AG08395 (cell line): ENCODE measurements at regions not wholly inside any gene's neighbourhood (a gene's known extent, or its start where the extent isn't known, plus 50 kb on each side); places are given as distances from the start of the nearest gene placed in this dataset.
"Not testable (repeated sequence)": the region's sequence is repeated elsewhere in the genome, so short reads cannot be mapped to it uniquely, and the experiment has no call there.

Experiments
- DNase-seq: peaks from one replicate; pipeline ENCODE4 v3.0.0; 2012; ENCODE audit warnings: mixed read lengths, low spot score

DNA sequence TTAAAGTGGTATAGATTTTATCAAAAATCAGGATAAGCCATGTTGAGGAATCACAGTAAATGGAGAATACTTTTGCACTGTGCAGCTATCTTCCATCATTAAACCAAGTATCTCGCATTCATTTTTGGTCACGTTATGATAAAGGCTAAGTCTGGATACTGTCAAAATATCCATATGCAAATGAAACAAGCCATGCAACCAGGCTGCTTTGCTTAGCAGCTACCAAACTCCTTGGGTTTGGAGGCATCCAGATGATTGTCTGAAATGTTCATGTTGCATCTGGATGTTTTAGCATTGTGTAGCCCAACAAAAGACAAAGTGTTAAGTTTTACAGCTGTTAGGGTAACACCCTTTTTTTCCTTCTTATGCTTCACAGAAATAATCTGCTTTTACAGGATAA is 322.9 kb upstream of the MDFIC2 start:
- DNase-seq, result no peak

DNA sequence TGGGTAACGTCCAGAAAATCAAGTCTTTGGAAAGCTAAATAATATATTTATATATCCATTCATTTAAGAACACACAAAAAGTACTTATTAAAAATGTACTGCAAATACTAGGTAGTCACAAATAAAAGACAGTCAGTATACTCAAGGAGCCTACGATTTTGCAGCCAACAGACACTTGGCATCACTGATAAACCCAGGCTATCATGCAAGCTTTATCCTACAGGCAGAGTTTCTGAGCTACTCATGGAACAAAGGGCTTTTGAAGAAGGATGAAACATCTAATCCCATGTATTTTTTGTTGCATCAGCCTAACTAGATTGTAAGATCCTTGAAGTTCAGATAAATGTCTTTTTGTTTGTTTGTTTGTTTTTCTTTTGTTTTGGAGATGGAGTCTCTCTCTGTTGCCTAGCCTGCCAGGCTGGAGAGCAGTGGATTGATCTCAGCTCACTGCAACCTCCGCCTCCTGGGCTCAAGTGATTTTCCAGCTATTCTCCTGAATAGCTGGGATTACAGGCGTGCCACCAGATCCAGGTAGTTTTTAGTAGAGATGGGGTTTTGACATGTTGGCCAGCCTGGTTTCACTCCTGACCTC is 319.4 kb upstream of the MDFIC2 start:
- no peak for DNase-seq

DNA sequence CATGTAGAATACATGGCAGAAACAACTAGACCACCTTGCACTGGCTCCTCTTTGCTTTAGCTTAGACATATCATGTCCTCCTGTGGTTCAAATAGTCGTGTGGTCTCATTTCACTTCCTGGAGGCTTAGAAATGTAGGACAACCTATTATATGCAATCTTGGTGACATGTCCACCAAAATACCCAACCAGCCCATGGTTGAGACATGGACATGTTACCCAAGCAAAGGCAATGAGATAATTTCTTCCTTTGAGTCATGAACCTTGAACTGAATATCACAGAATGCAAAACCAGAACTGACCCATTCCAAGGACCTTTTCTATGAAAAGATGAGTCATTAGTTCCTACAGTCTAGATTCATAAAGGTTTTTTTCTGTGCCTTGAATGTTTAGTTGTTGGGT is 309.0 kb upstream of the MDFIC2 start:
- DNase-seq, result no peak

DNA sequence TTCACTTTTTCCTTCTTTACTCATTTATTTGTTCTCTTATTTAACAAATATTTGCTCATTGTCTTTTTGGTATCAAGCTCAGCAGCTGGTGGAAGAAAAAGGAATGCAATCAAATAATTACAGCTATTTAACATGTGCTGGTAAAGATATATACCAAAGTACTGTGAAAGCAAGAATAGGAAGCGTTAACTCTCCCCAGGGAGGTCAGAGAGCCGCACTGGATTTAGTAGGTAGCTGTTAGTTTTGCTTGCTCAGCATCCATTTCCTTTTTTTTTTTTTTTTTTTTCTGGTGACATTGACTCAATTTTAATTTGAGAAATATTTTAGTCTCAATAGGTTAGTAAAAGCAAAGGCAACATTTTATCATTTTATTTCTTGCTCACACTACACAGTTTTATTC is 308.5 kb upstream of the MDFIC2 start:
- DNase-seq, result no peak

DNA sequence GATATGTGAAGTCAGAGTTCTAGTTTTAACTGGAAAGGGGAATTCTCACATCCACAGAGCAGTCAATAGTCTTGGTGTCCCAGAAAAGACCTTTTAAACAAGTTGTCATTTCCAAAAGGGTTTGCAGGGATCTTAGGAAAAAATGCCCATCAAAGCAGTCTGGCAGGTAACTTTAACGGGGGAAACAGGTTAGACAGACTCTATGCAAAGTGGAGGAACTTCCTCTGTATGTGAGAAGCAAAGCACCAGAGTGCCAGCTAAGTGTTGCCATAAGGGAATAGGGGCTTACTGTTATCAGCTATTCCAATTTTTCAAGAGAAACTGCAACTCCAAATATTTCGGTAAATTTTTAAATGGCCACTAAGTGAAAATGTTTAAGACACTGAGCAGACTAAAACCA is 307.9 kb upstream of the MDFIC2 start:
- no peak for DNase-seq

DNA sequence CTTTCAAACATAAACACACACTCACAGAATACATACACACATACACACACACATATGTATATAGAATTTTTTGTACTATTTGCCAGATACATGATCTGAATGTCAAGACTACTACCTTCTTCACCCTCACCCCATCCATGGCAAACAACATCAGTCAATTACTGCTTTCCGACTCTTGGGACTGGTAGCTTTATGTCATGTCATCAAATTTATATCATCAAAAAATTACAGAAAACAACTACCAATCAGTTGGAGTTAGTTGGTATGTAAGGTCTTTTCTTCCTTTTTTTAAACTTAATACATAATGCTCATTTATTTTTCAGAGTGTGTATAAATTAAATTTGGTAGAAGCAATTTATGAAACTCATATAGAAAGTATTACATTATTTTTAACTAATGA is 305.7 kb upstream of the MDFIC2 start:
- DNase-seq, result no peak

DNA sequence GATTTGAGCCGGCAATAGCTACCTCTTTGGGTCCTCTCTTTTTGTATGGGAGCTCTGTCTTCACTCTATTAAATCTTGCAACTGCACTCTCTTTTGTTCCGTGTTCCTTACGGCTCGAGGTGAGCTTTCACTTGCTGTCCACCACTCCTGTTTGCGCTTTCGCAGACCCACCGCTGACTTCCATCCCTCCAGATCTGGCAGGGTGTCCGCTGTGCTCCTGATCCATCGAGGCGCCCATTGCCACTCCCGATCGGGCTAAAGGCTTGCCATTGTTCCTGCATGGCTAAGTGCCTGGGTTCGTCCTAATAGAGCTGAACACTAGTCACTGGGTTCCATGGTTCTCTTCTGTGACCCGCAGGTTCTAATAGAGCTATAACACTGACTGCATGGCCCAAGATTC is 304.9 kb upstream of the MDFIC2 start:
- not testable (repeated sequence) for DNase-seq

DNA sequence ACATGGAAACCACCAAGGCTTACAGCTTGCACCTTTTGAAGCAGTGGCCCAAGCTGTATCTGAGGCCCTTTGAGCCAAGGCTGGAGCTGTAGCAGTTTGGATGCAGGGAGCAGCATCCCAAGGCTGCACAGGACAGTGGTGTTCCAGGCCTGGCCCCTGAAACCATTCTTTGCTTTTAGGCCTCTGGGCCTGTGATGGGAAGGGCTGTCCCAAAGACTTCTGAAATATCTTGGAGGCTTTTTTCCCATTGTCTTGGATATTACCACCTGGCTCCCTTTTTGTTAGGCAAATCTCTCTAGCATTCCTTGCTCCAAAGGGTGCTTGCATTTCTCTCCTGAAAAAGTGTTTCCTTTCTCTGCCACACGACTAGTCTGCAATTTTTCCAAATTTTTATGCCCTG is 302.8 kb upstream of the MDFIC2 start:
- DNase-seq, result no peak

DNA sequence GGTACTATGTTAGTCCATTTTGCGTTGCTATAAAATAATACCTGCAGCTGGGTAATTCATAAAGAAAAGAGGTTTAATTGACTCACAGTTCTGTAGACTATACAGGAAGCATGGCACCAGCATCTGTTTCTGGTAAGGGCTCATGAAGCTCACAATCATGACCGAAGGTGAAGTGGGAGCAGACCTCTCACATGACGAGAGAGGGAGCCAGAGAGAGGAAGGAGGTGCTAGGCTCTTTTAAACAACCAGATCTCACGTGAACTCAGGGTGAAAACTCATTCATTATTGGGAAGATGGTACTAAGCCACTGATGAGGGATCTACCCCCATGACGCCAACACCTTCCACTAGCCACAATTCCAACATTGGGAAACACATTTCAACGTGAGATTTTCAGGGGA is 301.7 kb upstream of the MDFIC2 start:
- DNase-seq, result no peak

DNA sequence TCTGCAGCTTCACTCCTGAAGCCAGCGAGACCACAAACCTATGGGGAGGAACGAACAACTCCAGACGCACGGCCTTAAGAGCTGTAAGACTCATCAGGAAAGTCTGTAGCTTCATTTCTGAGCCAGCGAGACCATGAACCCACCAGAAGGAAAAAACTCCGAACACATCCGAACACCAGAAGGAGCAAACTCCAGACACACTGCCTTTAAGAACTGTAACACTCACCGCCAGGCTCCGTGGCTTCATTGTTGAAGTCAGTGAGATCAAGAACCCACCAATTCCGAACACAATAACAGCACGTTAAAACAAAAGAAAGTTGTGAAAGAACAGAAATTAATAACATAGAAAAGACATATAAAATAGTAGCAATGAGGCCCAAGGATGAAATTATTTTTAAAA is 300.5 kb upstream of the MDFIC2 start:
- DNase-seq, result no peak

DNA sequence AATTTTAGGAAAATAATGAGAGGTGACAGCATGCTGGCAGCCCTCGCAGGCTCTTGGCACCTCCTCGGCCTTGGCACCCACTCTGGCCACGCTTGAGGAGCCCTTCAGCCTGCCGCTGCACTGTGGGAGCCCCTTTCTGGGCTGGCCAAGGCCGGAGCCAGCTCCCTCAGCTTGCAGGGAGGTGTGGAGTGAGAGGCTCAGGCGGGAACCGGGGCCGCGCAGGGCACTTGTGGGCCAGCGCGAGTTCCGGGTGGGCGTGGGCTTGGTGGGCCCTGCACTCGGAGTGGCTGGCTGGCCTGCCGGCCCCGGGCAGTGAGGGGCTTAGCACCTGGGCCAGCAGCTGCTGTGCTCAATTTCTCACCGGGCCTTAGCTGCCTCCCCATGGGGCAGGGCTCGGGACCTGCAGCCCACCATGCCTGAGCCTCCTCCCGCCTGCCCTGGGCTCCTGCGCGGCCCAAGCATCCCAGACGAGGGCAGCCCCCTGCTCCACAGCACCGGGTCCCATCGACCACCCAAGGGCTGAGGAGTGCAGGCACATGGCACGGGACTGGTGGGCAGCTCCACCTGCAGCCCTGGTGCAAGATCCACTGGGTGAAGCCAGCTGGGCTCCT is 299.3 kb upstream of the MDFIC2 start:
- DNase-seq, result not testable (repeated sequence)

DNA sequence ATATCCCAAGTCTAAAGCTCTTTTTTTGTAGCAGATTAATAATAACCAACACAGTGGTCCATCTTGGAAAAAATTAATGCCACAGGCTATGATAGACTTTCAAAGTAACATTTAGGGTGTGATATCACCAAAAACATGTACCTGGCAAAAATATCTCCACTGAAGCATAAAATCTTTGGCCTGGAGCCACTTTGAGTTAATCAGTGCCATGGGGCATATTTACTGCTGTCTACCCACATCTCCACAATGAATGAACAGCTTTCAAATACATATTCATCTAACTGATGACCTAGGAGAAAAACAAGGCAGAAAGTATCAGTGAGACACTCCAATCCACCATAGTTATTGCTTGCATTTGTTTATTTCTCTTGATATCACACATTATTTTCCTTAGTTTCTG is 296.0 kb upstream of the MDFIC2 start:
- DNase-seq, result no peak

DNA sequence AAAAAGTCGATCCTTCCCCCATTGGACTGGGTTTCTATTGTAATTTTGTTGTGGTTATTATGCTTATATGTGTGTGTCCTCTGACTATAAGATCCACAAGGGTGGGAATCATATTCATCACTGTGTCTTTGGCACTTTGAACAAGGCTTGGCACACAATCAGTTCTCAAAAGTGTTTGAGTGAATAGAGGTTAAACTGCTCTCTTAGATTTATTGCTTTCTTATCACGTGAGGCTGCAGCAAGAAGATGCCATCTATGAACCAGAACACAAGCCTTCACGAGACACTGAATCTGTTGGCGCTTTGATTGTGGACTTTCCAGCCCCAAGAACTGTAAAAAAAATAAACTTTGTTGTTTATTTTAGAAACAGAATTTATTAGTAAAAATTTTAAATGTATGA is 295.0 kb upstream of the MDFIC2 start:
- DNase-seq, result no peak

DNA sequence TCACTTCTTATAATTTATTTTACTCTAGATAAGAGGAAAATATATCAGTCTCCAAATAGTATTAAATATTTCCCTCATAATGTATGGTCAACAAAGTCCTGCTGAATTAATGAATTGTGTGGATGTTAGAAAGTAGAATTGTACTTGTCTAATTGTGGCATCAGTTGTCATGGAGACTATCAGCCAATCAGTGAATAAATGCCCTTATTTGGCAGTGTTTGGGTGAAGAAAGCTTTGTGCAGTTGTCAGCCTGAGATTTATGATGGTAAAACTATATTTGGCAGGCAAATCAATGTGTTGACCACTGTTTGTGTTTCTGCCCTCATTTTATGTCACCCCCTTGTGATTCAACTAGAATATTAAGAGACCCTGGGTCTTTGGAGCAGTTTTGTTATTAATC is 293.6 kb upstream of the MDFIC2 start:
- DNase-seq, result no peak

DNA sequence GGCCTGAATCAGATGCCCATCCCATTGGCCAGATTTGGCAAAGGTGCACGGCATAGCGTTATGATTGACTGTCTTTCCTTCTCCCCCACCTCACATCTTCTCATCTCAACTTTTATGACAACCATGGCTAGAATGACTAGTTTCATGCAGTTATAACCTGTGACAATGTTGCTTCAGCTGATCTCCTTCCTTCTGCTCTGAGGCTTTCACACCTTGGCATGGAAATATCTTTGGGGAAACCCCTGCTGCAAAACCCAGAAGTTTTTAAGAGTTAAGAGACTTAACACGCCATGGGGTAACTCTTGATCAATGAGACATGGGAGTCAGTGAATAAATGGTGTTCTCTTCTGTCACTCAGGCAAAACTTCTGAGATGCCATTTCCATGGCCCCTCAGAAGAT is 290.7 kb upstream of the MDFIC2 start:
- DNase-seq, result no peak

DNA sequence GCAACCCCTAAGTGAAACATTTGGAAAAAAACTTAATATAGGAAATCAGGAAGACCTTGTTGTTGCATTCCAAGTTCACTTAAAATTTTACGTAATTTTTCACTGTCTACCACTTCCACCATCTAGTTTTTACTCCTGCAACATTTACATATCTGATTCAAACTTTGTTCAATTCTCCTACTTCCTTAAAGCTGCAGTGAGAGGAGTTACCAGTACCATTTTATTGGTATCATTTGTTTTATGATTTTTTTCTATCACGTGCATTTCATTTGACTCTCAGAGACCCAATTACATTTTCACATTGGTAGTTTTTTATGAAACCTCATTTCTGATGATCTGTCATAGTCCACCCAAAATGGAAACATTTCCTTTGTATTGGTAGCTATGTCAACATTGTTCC is 284.9 kb upstream of the MDFIC2 start:
- DNase-seq, result no peak

DNA sequence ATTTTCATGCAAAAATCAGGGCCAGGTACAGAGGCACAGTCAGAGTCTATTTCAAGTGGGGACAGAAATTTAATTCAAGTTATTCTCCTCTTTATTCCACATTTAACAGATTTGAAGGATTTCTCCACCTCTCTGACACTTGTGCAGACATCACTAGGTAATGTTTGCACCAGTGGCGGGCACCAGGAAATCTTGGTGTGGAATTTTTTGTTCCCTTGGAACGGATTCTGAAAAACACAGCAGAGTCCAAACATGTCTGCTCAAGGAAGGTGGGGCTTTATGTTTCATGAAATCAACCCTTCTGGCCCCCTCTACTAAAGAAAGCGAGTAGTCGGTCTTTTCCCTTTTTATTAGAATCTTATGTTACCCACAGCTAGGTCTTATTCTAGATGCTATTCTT is 271.2 kb upstream of the MDFIC2 start:
- no peak for DNase-seq

DNA sequence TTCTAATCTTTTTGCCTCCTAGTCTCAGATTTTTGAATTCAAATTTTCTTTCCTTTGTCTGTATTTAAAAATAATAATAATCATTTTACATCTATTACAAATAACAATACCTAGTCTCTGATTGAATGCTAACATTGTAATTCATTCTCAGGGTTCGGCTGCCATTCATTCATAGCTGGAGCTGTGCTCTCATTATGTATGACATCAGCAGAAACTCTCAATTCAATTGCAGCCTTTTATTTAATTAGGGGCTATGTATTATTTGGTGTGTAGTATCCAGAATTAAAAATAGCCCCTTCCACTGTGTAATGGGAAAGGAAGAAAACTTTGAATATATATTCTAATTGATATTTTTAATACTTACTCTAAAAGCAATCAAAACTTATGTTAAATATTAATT is 270.4 kb upstream of the MDFIC2 start:
- DNase-seq, result no peak

DNA sequence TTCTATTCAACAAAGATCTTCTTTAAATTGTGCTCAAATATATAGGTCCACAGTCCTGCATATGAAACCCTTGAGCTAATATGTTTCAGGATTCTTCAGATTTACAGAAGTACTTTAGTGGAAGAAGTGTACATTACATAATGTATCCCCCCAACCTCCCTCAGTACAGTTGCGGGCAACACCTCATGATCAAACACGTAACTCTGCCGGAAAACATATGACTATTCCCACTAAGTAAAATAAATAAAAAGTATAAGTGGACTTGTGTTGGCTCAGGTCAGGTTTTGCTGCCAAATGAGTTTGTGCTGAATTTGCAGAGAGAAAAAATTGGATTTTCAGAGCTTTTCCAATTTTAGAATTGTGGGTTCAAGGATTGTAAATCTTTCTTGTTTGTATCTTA is 267.6 kb upstream of the MDFIC2 start:
- no peak for DNase-seq

DNA sequence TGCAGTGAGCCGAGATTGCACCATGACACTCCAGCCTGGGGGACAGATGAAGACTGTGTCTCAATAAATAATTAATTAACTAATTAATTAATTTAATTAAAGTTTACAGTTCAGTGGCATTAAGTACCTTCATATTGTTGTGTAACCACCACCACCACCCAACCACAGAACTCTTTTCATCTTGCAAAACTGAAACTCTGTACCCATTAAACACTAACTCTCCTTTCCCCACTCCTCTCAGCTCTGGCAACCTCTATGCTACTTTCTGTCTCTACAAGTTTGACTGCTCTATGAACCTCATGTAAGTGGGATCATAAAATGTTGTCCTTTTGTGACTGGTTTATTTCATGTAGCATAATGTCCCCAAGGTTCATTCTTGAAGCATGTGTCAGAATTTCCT is 259.3 kb upstream of the MDFIC2 start:
- DNase-seq, result no peak

DNA sequence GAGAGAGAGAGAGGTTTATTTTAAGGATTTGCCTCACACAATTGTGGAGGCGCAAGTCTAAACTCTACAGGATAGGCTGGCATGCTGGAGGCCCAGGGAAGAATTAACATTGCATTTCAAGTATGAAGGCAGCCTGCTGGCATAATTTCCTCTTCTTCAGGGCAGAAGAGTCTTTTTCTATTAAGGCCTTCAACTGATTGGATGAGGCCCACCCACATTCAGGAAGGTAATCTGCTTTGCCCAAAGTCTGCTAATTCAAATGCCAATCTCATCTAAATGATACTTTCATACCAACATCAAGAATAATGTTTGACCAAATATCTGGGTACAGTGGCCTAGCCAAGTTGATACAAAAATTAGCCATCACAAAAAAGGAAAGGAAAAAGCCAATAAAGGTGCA is 258.1 kb upstream of the MDFIC2 start:
- no peak for DNase-seq

DNA sequence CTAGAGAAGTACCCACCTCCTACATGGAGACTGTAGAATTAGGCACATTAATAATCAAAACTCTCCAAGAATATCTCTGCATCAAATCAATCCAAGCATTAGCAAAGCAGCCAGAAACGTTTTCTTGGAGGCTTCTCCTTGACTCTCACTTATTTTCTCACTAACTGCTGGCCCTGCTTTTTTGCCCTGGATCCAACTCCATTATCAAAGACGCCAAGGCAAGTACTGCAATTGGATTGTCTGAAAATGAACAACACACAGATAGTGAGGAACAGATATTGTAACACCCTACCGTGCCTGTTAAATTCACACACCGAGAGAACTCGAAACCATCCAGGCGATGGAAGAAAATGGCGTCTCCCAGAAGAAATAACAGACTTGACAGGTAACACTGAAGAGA is 256.2 kb upstream of the MDFIC2 start:
- DNase-seq, result no peak

DNA sequence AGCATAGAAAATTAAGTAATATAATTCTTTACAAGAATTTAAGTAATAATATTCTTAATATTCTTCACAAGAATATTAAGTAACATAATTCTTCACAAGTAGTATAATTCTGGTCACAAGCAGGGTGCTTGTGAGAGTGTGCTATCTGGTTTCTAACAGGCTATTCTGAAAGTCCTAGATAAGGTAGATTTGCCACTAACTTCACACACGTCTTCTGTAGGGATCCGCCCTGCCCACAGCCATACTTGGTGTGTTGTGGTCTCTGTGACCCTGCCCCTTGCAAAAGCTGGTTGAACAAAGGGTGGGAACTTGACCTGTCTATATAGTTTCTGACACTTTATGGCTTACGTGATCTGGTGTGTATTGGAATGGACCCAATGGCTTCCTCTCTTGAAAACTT is 253.4 kb upstream of the MDFIC2 start:
- no peak for DNase-seq

DNA sequence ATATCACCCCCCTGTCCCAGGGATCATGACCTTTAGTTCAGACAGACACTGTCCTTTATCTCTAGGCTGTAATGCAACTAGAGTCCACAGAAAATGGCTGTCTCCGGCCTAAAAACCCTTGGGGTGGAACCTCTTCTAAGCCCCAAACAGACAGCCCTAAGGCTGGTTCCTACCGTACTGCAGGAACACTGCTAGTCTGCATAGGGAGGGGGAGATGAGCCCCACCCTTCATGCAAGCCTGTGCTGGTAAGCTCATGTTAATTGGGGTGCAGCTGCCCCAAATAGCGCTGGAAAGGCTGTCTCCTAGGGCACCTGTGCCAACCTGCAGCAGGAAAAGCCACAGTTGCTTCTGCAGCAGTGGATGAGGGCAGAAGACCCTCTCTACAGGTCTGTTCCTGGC is 252.1 kb upstream of the MDFIC2 start:
- no peak for DNase-seq

DNA sequence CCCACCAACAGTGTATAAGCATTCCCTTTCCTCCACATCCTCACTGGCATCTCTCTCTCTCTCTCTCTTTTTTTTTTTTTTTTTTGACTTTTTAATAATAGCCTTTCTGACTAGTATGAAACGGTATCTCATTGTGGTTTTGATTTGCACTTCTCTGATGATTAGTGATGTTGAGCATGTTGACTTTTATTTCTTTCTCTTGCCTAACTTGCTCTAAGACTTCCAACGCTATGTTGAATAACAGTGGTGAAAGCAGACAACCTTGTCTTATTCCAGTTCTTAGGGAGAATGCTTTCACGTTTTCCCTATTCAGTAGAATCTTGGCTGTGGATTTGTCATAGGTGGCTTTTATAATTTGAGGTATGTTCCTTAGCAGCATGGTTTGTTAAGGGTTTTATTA is 249.4 kb upstream of the MDFIC2 start:
- DNase-seq, result no peak
